Hindlimb muscle (tissue), 1 donor: ENCODE measurements at regions not wholly inside any gene's neighbourhood (a gene's known extent, or its start where the extent isn't known, plus 50 kb on each side); places are given as distances from the start of the nearest gene placed in this dataset.
"Not testable (repeated sequence)": the region's sequence is repeated elsewhere in the genome, so short reads cannot be mapped to it uniquely, and the experiment has no call there.

Source experiments
- DNase-seq: peaks from one replicate; pipeline ENCODE4 v3.0.0-alpha.2; 2013

GRCh38 chr15:56808160-56808559 lies 74.9 kb upstream of the ZNF280D start:
- no peak for DNase-seq

DNA sequence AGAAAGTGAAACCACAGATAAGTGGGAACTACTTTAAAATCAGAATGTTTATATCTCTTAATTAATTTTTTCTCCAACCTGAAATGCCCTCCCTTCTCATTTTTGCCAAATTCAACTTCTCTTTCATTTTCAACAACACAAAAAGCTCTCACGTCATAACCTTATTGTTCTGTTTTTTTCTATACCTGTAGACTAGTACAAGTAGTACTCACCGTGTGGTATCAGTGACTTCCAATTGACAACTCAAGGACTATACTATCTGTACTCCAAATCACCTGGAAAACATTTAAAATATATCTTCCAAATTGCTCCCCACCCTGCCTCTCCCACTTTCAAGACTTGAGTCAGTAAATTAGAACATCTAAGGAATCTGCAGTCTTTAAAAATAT lies 72.8 kb upstream of the ZNF280D start:
- no peak for DNase-seq

DNA sequence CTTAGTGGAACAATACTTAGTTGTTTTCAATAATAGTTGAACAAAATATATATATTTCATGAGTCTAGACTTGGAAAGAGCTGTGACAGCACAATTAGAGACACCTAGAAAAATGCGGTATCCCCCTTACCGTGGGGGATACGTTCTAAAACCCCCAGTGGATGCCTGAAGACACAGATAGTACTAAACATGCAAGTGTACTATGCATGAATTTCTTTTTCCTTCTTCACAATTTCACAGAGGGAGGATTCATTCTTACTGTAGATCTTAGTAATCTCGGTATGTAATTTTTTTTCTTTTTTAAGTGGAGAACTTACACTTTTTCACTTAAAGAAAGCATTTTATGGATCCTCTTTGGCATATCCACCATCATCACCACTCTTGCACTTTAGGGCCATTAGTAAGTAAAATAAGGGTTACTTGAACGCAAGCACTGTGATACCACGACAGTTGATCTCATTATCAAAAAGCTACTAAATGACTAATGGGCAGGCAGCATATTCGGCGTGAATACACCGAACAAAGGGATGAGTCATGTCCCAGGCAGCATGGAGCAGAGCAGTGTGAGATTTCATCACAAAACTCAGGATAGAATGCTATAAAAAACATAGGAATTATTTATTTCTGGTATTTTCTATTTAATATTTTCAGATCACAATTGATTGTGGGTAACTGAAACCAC lies 72.3 kb upstream of the ZNF280D start:
- DNase-seq: no peak

- DNase-seq: peak; percentile 58
These were observed 71.6 kb upstream of the ZNF280D start for GRCh38 chr15:56804938-56805337.

- DNase-seq: no peak
These were observed 71.0 kb upstream of the ZNF280D start for GRCh38 chr15:56804279-56804678.

DNA sequence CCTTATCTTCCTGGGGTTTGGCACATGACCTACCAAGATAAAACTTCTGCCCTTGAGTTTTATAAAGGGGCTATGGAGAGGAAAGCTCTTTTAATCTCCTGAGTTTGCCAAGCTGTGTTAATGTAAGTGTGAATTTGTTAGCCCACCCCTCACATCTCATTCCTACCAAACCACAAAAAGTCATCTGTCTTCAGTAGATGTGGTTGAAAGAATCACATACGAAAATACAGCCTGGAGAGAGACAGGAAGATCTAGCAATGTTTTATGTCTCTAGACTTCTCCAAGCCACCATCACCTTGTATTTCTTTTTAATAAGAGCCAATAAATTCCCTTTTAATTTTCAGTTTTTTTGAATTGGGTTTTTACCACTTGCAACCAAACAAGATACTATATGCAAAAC lies 68.9 kb upstream of the ZNF280D start:
- no peak for DNase-seq

DNA sequence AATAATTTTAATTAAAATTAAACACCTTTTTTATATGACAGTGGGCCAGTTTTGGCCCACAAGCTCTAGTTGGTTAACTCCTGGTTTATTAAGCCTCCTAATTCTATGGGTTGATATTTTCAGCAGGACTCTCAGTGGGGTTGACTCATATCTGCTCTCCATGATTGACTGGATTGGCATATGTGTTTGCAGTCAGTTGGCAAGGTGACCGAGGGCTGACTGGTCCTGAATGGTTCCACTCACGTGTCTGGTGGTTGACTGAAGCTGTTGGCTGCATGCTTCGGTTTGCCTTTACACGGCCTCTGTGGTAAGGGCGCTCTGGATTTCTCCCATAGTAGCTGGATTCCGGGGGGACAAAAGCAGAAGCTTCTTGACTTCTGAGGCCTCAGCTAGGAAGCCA lies 65.3 kb upstream of the ZNF280D start:
- no peak for DNase-seq

- DNase-seq: no peak
These were observed 64.5 kb upstream of the ZNF280D start for GRCh38 chr15:56797720-56798275.

DNA sequence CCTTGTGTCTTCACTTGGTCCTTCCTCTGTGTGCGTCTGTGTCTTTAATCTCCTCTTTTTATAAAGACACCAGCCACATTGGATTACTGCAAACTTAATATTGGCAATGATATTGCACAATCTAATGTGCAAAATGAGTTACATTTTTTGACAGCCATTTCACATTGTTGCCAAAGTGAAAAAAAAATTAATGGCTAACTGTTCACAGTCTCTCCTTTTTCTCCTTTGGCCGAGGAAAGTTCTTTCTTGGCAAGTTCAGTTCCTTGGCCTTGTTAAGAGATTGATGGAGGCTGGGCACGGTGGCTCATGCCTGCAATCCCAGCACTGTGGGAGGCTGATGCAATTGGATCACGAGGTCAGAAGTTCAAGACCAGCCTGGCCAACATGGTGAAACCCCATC lies 62.2 kb upstream of the ZNF280D start:
- DNase-seq: no peak

- peak; percentile 76 for DNase-seq
These were observed 61.4 kb upstream of the ZNF280D start for GRCh38 chr15:56794553-56795329.

DNA sequence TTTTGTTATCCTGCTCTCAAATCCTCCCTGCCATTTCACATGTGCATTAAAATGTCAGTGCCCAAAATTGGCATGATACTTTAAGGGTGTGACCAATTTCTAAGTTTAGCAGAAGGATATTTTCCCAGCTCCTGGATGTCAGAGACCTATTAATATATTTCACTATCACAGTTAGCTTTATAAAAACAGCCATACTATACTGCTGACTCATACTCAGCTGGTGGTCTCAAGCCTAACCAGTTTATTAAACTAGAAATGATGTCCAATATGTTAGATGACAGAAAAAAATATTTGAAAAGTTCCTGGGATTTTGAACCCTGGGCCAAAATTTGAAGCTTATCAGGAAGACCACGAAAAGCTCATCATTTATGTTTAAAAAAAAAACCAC lies 60.9 kb upstream of the ZNF280D start:
- DNase-seq: no peak

DNA sequence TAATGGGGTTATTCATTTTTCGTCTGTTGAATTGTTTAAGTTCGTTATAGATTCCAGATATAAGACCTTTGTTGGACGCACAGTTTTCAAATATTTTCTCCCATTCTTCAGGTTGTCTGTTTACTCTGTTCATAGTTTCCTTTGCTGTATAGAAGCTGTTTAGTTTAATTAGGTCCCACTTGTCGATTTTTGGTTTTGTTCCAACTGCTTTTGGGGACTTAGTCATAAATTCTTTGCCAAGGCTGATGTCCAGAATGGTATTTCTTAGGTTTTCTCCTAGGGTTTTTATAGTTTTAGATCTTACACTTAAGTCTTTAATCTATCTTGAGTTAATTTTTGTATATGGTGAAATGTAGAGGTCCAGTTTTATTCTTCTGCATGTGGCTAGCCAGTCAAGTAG lies 58.9 kb upstream of the ZNF280D start:
- no peak for DNase-seq

GRCh38 chr15:56791521-56791920 lies 58.2 kb upstream of the ZNF280D start:
- DNase-seq: not testable (repeated sequence)

- no peak for DNase-seq
These were observed 55.0 kb upstream of the ZNF280D start for GRCh38 chr15:56788359-56788758.

DNA sequence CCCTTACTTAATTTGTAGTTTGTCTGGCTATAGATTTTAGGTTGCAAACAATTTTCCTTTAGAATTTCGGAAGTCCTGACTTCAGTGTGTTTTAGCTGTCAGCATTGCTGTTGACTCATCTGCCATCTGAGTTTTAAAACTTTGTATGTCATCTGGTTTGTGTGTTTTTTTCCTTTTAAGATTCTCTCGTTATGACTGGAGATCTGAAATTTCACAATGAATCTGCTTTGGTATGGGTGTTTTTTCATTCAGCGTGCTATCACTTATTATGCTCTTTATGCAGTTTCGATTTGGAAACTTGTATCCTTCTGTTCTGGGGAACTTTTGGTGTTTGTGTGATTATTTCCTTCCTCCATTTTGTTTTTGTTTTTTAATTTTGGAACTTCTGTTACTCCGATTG lies 53.7 kb upstream of the ZNF280D start:
- DNase-seq: no peak

- no peak for DNase-seq
These were observed 50.8 kb upstream of the ZNF280D start for GRCh38 chr15:56783857-56784661.

DNA sequence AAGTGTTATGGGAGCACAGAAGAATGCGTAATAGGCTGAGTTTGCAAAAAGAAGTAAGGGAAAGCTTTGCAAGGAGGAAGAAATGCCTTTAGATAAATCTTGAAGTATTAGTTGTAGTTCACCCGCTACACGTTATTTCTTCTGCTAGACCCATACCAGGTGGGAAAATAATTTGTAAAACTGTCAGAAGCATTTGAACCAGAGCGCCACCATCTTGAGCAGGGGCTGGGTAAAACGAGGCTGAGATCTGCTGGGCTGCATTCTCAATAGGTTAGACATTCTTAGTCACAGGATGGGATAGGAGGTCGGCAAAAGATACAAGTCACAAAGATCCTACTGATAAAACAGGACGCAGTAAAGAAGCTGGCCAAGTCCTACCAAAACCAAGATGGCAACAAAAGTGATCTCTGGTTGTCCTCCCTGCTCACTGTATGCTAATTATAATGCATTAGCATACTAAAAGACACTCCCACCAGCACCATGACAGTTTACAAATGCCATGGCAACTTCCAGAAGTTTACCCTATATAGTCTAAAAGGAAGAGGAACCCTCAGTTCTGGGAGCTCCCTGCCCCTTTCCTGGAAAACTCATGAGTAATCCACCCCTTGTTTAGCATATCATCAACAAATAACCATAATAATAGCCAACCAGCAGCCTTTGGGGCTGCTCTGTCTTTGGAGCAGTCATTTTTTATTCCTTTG lies 50.0 kb upstream of the ZNF280D start:
- no peak for DNase-seq
